MCF 10A (cell line): ENCODE measurements at regions not wholly inside any gene's neighbourhood (a gene's known extent, or its start where the extent isn't known, plus 50 kb on each side); places are given as distances from the start of the nearest gene placed in this dataset.
"Not testable (repeated sequence)": the region's sequence is repeated elsewhere in the genome, so short reads cannot be mapped to it uniquely, and the experiment has no call there.

Source experiments
- BruUV-seq: library from RNA; stranded (reverse); fragments of 400-500 nt; replicated peaks from 2 replicates; lab custom pipeline; 2021; lab: Mats Ljungman, UMichigan
- CTCF ChIA-PET: fragments of 300-600 bp; sonication (Branson Sonifier 250); formaldehyde crosslinking; extraction: SDS; loops from one replicate; lab custom pipeline; 2021; ENCODE audit warnings: antibody characterized with exemption, inconsistent platforms; lab: Yijun Ruan, JAX
- POLR2A ChIA-PET: fragments of 300-600, 350-650 bp; sonication (Branson Sonifier 250); formaldehyde crosslinking; extraction: SDS; loops from one replicate; lab custom pipeline; 2020; ENCODE audit warnings: antibody characterized with exemption, inconsistent platforms; lab: Yijun Ruan, JAX
- DNase-seq: peaks from one replicate; pipeline ENCODE4 v3.0.0-alpha.2; 2018; ENCODE audit not compliant: unreplicated experiment
- H3K27ac Mint-ChIP-seq: one replicate; pipeline ENCODE4 v1.8.0; 2022; ENCODE audit warnings: mild to moderate bottlenecking, low read depth, mixed read lengths; ENCODE audit not compliant: unreplicated experiment
- H3K27me3 Mint-ChIP-seq: one replicate; pipeline ENCODE4 v1.8.0; 2022; ENCODE audit warnings: mixed read lengths; ENCODE audit not compliant: insufficient read depth, unreplicated experiment
- H3K36me3 Mint-ChIP-seq: one replicate; pipeline ENCODE4 v1.8.0; 2022; ENCODE audit warnings: mild to moderate bottlenecking, moderate library complexity, mixed read lengths; ENCODE audit not compliant: insufficient read depth, unreplicated experiment
- H3K4me1 Mint-ChIP-seq: one replicate; pipeline ENCODE4 v1.8.0; 2022; ENCODE audit warnings: mixed read lengths; ENCODE audit not compliant: insufficient read depth, unreplicated experiment
- H3K4me3 Mint-ChIP-seq: one replicate; pipeline ENCODE4 v1.8.0; 2022; ENCODE audit warnings: mild to moderate bottlenecking, moderate library complexity, mixed read lengths; ENCODE audit not compliant: unreplicated experiment
- H3K9me3 Mint-ChIP-seq: one replicate; pipeline ENCODE4 v1.8.0; 2022; ENCODE audit warnings: mixed read lengths; ENCODE audit not compliant: unreplicated experiment
- CTCF ChIP-seq: fragments of 200-600 bp; IDR thresholded peaks from one replicate; pipeline ENCODE4 v1.8.0; 2022; ENCODE audit warnings: antibody characterized with exemption, mild to moderate bottlenecking; ENCODE audit not compliant: unreplicated experiment
- intact Hi-C: fragments of 100-400 bp; cut with micrococcal nuclease; formaldehyde crosslinking; loops from 2 replicates; pipeline ENCODE4 v1.14.1; 2022

DNA sequence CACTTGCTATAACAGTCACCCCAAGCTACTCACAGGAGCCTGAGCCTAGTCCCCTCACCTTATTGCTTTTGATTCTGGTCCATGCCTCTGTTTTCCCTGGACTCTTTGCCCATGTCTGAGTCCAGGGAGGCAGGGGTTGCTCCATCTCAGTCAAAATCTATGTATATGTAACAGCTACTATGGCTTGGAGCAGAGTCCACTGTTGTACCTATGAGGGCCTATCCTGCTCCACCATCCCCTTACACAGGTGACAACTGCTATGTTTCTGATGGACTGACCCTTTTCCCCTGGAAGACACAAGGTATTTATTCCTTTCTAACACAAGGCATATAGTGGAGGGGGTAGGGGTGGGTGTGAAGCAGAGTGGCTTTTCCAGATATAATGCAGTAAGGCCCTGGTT is 119.6 kb downstream of the VPREB1 start:
- Mint-ChIP-seq H3K27ac (no peak overlapping the region), H3K27me3 (peaks cover 99% of the 10 kb centered on the region), H3K4me3 (no peak overlapping the region), H3K9me3 (no peaks in the 10 kb centered on the region), H3K4me1 (no peaks in the 10 kb centered on the region), H3K36me3 (no peaks in the 10 kb centered on the region)
- no peak for TF ChIP-seq CTCF
- POLR2A ChIA-PET = no interaction called here
- CTCF ChIA-PET = interaction anchor here (0.6 kb wide), 1 partner anchor 92 kb away, joined by 3 read pairs; no protein-coding TSS in a partner anchor
- BruUV-seq = no TSS peak
- no peak for DNase-seq
- intact Hi-C loops = no loop called here

- Mint-ChIP-seq H3K27ac (no peak overlapping the region), H3K9me3 (no peaks in the 10 kb centered on the region), H3K27me3 (peaks cover 99% of the 10 kb centered on the region), H3K4me3 (no peak overlapping the region), H3K4me1 (no peaks in the 10 kb centered on the region), H3K36me3 (no peaks in the 10 kb centered on the region)
- intact Hi-C loops = no loop called here
- no peak for DNase-seq
- no peak for TF ChIP-seq CTCF
- POLR2A ChIA-PET = no interaction called here
- BruUV-seq = no TSS peak
- CTCF ChIA-PET = interaction anchor here (1.2 kb wide), 1 partner anchor 9 kb away, joined by 4 read pairs; no protein-coding TSS in a partner anchor
These were observed 122.0 kb downstream of the VPREB1 start for GRCh38 chr22:22366537-22366936.

DNA sequence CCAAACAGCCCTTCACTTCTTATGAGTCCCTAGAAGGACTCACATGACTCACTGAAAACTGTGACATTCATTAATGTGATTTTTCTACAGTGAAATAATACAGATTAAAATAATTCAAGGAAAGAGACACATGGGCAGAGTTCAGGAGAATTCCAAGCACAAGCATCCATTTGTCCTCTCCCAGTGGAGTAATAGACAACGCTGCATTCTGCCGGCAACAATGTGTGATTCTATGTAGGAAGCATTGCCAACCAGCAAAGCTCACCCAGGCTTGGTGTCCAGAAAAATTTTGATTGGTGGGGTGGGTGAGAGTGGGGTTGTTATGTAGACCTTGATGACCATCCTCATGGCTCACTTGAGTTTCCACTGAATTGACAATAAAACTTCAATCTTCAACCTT is 123.9 kb downstream of the VPREB1 start:
- no TSS peak for BruUV-seq
- ChIA-PET POLR2A (no interaction called here), CTCF (interaction anchor here (0.6 to 0.7 kb wide), 2 partner anchors 93 to 242 kb away, joined by 3 to 4 read pairs; no protein-coding TSS in a partner anchor)
- no peak for TF ChIP-seq CTCF
- Mint-ChIP-seq H3K27me3 (peaks cover 99% of the 10 kb centered on the region), H3K9me3 (no peaks in the 10 kb centered on the region), H3K36me3 (no peaks in the 10 kb centered on the region), H3K4me3 (no peak overlapping the region), H3K27ac (no peak overlapping the region), H3K4me1 (no peaks in the 10 kb centered on the region)
- intact Hi-C loops = no loop called here
- no peak for DNase-seq

- not testable (repeated sequence) for H3K36me3 Mint-ChIP-seq, H3K27ac Mint-ChIP-seq
These were observed 124.8 kb downstream of the VPREB1 start for GRCh38 chr22:22369219-22369963.

More at GRCh38 chr22:22369219-22369963, 124.8 kb downstream of the VPREB1 start:
- POLR2A ChIA-PET, intact Hi-C loops, H3K4me1 Mint-ChIP-seq, H3K9me3 Mint-ChIP-seq, BruUV-seq, H3K4me3 Mint-ChIP-seq, CTCF ChIA-PET, DNase-seq: not testable (repeated sequence)
- H3K27me3 Mint-ChIP-seq = peaks cover 99% of the 10 kb centered on the region
